Stimulated activated naive CD8-positive, alpha-beta T cell treated with anti-CD3 and anti-CD28 coated beads, Interleukin-15, amount 100 ng/mL, for 72 hours (primary cell): ENCODE measurements at regions not wholly inside any gene's neighbourhood (a gene's known extent, or its start where the extent isn't known, plus 50 kb on each side); places are given as distances from the start of the nearest gene placed in this dataset.

Source experiments
- ATAC-seq: fragments of 150-1000 bp; cut with Tn5 transposase; 2 replicates; pipeline ENCODE4 v1.10.0; 2021; ENCODE audit warnings: mild to moderate bottlenecking, moderate library complexity
- DNase-seq, 2 donors: peaks; one replicate each; pipeline ENCODE4 v3.0.0; 2021 to 2022
- H3K27ac Mint-ChIP-seq, 2 donors: one replicate each; pipeline ENCODE4 v1.8.0; 2022; ENCODE audit warnings: mild to moderate bottlenecking in 2 of 2, mixed read lengths in 2 of 2, moderate library complexity in 2 of 2
- H3K27me3 Mint-ChIP-seq: one replicate; pipeline ENCODE4 v1.8.0; 2022; ENCODE audit warnings: mixed read lengths
- H3K4me1 Mint-ChIP-seq: one replicate; pipeline ENCODE4 v1.8.0; 2022; ENCODE audit warnings: mild to moderate bottlenecking, mixed read lengths
- H3K4me3 Mint-ChIP-seq, 2 donors: one replicate each; pipeline ENCODE4 v1.8.0; 2022; ENCODE audit warnings: mild to moderate bottlenecking in 2 of 2, mixed read lengths in 2 of 2, moderate library complexity in 1 of 2
- H3K9me3 Mint-ChIP-seq, 2 donors: one replicate each; pipeline ENCODE4 v1.8.0; 2022; ENCODE audit warnings: mixed read lengths in 2 of 2

- ATAC-seq (no peak), DNase-seq (no peak)
- Mint-ChIP-seq H3K27ac (no peak overlapping the region), H3K4me3 (no peak overlapping the region), H3K9me3 (peaks cover 0 to 17% of the 10 kb centered on the region in 2 donors), H3K27me3 (no peaks in the 10 kb centered on the region), H3K4me1 (no peaks in the 10 kb centered on the region)
These were observed 101.3 kb upstream of the ADRA1B start for GRCh38 chr5:159814805-159815585.

DNA sequence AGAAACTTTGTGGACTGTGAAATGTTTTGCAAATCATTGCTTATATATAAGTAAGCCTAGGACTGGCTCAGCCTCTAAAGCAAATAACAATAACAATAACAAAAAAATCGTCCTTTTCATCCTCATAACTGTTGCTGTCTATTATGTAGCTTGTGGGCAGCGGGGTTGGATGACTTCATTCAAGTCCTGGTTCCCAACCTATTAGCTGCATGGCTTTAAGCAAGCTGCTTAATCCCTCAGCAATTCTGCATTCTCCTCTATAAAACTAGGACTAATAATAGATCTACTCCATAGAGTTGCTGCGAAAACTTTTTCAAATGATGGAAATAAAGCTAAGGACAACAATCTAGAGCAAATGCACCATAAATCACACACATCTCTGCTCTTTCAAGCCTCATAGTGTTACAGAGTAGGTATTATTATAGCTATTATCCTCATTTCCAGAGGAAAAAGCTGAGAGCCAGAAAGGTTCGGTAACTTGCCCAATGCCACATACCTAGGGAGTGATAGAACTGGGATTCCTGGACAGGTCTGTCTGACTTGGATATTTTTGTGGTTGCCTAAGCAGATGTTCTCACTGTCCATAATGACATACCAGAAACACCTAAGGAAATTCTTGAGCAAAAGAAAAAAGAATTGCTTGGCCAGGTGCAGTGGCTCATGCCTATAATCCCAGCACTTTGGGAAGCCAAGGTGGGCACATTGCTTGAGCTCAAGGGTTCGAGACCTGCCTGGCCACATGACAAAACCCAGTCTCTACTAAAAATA is 98.8 kb upstream of the ADRA1B start:
- ATAC-seq (no peak), DNase-seq (no peak)
- Mint-ChIP-seq H3K9me3 (peaks cover 0 to 3% of the 10 kb centered on the region in 2 donors), H3K4me3 (no peak overlapping the region), H3K27ac (no peak overlapping the region), H3K27me3 (peaks cover 13% of the 10 kb centered on the region), H3K4me1 (no peaks in the 10 kb centered on the region)

- DNase-seq (no peak), ATAC-seq (peak; percentile 37)
- H3K9me3 Mint-ChIP-seq, result no peaks in the 10 kb centered on the region
- H3K4me3 Mint-ChIP-seq, result no peak overlapping the region
- H3K4me1 Mint-ChIP-seq, result no peaks in the 10 kb centered on the region
- H3K27ac Mint-ChIP-seq, result peak overlapping the region in 1 of 2 donors; percentile 37
- H3K27me3 Mint-ChIP-seq, result peaks cover 25% of the 10 kb centered on the region
These were observed 96.5 kb upstream of the ADRA1B start for GRCh38 chr5:159819591-159820411.

DNA sequence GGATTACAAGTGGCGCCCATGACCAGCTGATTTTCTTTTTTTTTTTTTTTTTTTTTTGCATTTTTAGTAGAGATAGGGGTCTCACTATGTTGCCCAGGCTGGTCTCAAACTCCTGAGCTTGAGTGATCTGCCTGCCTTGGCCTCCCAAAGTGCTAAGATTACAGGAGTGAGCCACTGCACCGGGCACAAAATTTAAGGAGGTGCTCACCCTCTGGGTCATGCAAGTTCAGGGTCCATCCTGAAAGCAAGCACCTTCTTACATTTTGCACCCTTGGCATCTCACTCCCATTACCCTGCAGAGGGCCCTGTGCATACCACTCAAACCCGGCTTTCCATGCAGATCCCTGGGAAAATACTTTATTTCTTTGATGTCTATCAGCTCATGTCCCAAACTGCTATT is 95.6 kb upstream of the ADRA1B start:
- H3K4me3 Mint-ChIP-seq, result no peak overlapping the region
- DNase-seq, result no peak
- ATAC-seq, result no peak
- H3K27me3 Mint-ChIP-seq, result peaks cover 34% of the 10 kb centered on the region
- H3K9me3 Mint-ChIP-seq, result no peaks in the 10 kb centered on the region
- no peaks in the 10 kb centered on the region for H3K4me1 Mint-ChIP-seq
- H3K27ac Mint-ChIP-seq, result no peak overlapping the region

GRCh38 chr5:159821461-159821940 is 94.8 kb upstream of the ADRA1B start:
- DNase-seq (no peak), ATAC-seq (no peak)
- Mint-ChIP-seq H3K27ac (peak overlapping the region in 1 of 2 donors; percentile 22), H3K27me3 (peaks cover 41% of the 10 kb centered on the region), H3K9me3 (no peaks in the 10 kb centered on the region), H3K4me1 (peaks cover 5% of the 10 kb centered on the region), H3K4me3 (no peak overlapping the region)

DNA sequence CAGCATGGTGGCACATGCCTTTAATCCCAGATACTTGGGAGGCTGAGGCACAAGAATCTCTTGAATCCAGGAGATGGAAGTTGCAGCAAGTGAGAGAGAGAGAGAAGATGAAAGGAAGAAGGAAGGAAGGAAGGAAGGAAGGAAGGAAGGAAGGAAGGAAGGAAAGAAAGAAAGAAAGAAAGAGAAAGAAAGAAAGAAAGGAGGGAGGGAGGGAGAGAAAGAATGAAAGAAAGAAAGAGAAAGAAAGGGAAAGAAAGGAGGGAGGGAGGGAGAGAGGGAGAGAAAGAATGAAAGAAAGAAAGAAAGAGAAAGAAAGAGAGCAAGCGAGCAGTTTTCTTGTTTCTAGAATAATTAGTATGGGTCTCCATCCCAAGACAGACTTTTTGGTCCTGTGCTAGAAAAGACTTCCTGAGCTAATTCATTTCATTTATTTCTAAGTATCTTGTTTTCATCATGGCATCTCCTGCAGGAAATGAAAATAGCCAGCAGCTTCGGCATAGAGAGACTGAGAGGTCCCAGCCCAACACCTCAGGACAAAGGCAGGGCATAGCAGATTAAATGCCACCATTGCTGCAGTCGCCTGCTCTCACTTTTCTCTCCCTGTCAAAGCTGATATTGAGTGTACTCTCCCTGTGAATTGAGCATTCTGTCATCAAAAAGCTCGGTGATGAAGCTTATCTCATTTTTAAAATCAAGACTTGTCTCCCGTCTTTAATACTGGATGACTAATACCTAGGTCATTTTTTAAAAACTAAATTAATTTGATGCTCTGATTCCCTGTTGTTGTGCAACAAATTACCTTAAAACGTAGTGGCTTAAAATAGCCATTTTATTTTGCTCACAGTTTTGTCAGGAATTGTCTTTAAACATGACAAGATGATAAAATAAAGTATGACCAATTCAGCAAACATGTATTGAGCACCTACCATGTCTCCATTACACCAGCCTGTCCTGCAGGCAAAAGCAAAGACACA is 91.8 kb upstream of the ADRA1B start:
- ATAC-seq (no peak), DNase-seq (no peak)
- peaks cover 42% of the 10 kb centered on the region for H3K27me3 Mint-ChIP-seq
- H3K27ac Mint-ChIP-seq, result no peak overlapping the region
- H3K4me3 Mint-ChIP-seq, result no peak overlapping the region
- H3K4me1 Mint-ChIP-seq, result peaks cover 5% of the 10 kb centered on the region
- H3K9me3 Mint-ChIP-seq, result no peaks in the 10 kb centered on the region

GRCh38 chr5:159825551-159826051 is 90.7 kb upstream of the ADRA1B start:
- peaks cover 5% of the 10 kb centered on the region for H3K4me1 Mint-ChIP-seq
- no peak for ATAC-seq
- DNase-seq, result no peak
- H3K27ac Mint-ChIP-seq, result no peak overlapping the region
- H3K27me3 Mint-ChIP-seq, result peaks cover 45% of the 10 kb centered on the region
- H3K9me3 Mint-ChIP-seq, result no peaks in the 10 kb centered on the region
- no peak overlapping the region for H3K4me3 Mint-ChIP-seq

- H3K4me3 Mint-ChIP-seq, result no peak overlapping the region
- no peak for ATAC-seq
- no peak for DNase-seq
- H3K9me3 Mint-ChIP-seq, result no peaks in the 10 kb centered on the region
- peaks cover 41% of the 10 kb centered on the region for H3K27me3 Mint-ChIP-seq
- H3K4me1 Mint-ChIP-seq, result peaks cover 5% of the 10 kb centered on the region
- no peak overlapping the region for H3K27ac Mint-ChIP-seq
These were observed 89.7 kb upstream of the ADRA1B start for GRCh38 chr5:159826351-159827214.

DNA sequence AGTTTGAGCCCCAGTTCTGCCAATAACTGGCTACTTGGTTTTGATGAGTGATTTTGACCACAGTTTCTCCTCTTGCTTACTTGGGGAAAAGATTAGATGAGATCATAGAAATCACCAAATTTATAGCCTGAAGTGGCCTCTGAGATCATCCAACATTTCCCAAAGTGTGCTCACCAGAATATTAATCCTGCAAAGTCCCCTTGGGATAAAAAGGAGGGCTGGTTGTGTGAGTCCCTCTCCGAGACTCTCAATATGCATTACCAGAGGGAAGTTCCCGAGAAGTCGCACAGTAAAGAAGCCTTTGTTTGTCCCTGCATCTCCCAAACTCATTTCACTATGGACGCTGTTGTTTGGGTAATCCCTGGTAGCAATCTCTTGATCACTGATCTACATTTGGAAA is 88.4 kb upstream of the ADRA1B start:
- Mint-ChIP-seq H3K9me3 (no peaks in the 10 kb centered on the region), H3K4me1 (peaks cover 5% of the 10 kb centered on the region)

DNA sequence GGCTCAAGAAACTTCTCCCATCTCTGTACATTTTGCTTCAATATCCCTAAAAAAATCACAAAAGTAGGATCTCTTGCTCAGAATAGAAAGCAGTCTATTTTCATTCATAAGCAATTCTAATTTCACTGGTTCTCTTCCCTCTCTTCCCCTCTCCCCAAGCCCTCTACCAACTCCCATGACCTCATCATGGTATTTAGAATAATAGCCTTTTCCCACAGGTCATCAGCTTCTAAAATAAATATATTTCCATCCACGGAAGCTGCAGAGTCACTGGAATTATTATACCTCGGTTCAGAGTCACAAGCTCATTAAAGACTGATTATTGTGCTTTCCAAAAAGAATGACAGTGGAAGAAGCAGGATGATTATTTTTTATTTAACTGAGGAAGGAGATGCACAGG is 84.2 kb upstream of the ADRA1B start:
- no peak for ATAC-seq

More for the DNA sequence above, 88.4 kb upstream of the ADRA1B start:
- peaks cover 41% of the 10 kb centered on the region for H3K27me3 Mint-ChIP-seq
- H3K4me3 Mint-ChIP-seq, result no peak overlapping the region
- ATAC-seq, result no peak
- no peak for DNase-seq
- no peak overlapping the region for H3K27ac Mint-ChIP-seq

GRCh38 chr5:159833088-159833487 is 83.2 kb upstream of the ADRA1B start:
- no peak overlapping the region for H3K27ac Mint-ChIP-seq
- peaks cover 26% of the 10 kb centered on the region for H3K27me3 Mint-ChIP-seq
- ATAC-seq, result no peak

More for the DNA sequence above, 84.2 kb upstream of the ADRA1B start:
- Mint-ChIP-seq H3K27me3 (peaks cover 26% of the 10 kb centered on the region), H3K4me1 (no peaks in the 10 kb centered on the region), H3K9me3 (no peaks in the 10 kb centered on the region), H3K27ac (no peak overlapping the region), H3K4me3 (no peak overlapping the region)
- DNase-seq, result no peak

GRCh38 chr5:159833846-159834245 is 82.4 kb upstream of the ADRA1B start:
- H3K27ac Mint-ChIP-seq, result no peak overlapping the region
- no peaks in the 10 kb centered on the region for H3K4me1 Mint-ChIP-seq
- no peaks in the 10 kb centered on the region for H3K9me3 Mint-ChIP-seq
- H3K4me3 Mint-ChIP-seq, result no peak overlapping the region
- peaks cover 26% of the 10 kb centered on the region for H3K27me3 Mint-ChIP-seq
- no peak for DNase-seq
- no peak for ATAC-seq

More at GRCh38 chr5:159833088-159833487, 83.2 kb upstream of the ADRA1B start:
- Mint-ChIP-seq H3K9me3 (no peaks in the 10 kb centered on the region), H3K4me1 (no peaks in the 10 kb centered on the region), H3K4me3 (no peak overlapping the region)
- DNase-seq, result no peak

DNA sequence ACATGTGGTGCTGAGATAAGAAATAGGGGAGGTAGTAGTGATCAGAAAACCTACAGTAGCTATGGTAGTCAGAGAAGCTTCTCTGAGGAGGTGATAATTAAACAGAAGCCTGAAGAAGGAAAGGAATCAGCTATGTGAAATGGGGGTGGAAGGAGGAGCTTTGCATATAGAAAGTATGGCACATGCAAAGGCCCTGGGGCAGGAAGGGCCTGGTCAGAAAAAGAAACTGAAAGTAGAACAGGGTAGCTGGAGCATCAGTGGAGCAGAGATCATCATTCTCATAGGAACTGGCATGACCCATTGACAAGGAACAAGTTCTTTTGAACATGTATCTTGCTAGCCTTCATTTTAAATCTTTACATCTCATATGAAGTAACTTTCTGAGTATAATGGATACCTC is 80.7 kb upstream of the ADRA1B start:
- no peak for DNase-seq
- H3K4me1 Mint-ChIP-seq, result no peaks in the 10 kb centered on the region
- H3K27ac Mint-ChIP-seq, result no peak overlapping the region
- H3K4me3 Mint-ChIP-seq, result no peak overlapping the region
- peaks cover 36% of the 10 kb centered on the region for H3K27me3 Mint-ChIP-seq
- ATAC-seq, result no peak
- no peaks in the 10 kb centered on the region for H3K9me3 Mint-ChIP-seq

- no peak overlapping the region for H3K4me3 Mint-ChIP-seq
- H3K27ac Mint-ChIP-seq, result no peak overlapping the region
- DNase-seq, result no peak
- H3K27me3 Mint-ChIP-seq, result peaks cover 33% of the 10 kb centered on the region
- no peak for ATAC-seq
- no peaks in the 10 kb centered on the region for H3K9me3 Mint-ChIP-seq
- H3K4me1 Mint-ChIP-seq, result no peaks in the 10 kb centered on the region
These were observed 79.6 kb upstream of the ADRA1B start for GRCh38 chr5:159836691-159837090.
